WTC11 (cell line): ENCODE measurements at regions not wholly inside any gene's neighbourhood (a gene's known extent, or its start where the extent isn't known, plus 50 kb on each side); places are given as distances from the start of the nearest gene placed in this dataset.
A peak's percentile ranks its signal among the peaks of the same experiment; 100 is the strongest.

Experiments
- ATAC-seq: fragments of 200-7000 bp; cut with Tn5 transposase; 2 replicates; pipeline ENCODE4 v1.10.0; 2021; ENCODE audit warnings: mild to moderate bottlenecking, moderate library complexity
- CTCF ChIA-PET: fragments of 300-600 bp; sonication (Branson Sonifier 250); formaldehyde crosslinking; loops from one replicate; lab custom pipeline; 2021; ENCODE audit warnings: antibody characterized with exemption; lab: Charles Lee
- POLR2A ChIA-PET: fragments of 350-600 bp; sonication (Branson Sonifier 250); formaldehyde crosslinking; loops from one replicate; lab custom pipeline; 2021; ENCODE audit warnings: antibody characterized with exemption; lab: Charles Lee
- DNase-seq: peaks from one replicate; pipeline ENCODE4 v3.0.0; 2021; ENCODE audit warnings: low spot score
- H3K27ac Mint-ChIP-seq: 2 replicates; pipeline ENCODE4 v1.8.0; 2021; ENCODE audit warnings: mixed read lengths
- H3K27me3 Mint-ChIP-seq: 2 replicates; pipeline ENCODE4 v1.8.0; 2021; ENCODE audit warnings: low read depth, mild to moderate bottlenecking, moderate library complexity, mixed read lengths
- H3K36me3 Mint-ChIP-seq: 2 replicates; pipeline ENCODE4 v1.8.0; 2021; ENCODE audit warnings: mixed read lengths
- H3K4me1 Mint-ChIP-seq: 2 replicates; pipeline ENCODE4 v1.8.0; 2022; ENCODE audit warnings: mixed read lengths
- H3K4me3 Mint-ChIP-seq: 2 replicates; pipeline ENCODE4 v1.8.0; 2021; ENCODE audit warnings: mild to moderate bottlenecking, moderate library complexity, mixed read lengths
- H3K9me3 Mint-ChIP-seq: 2 replicates; pipeline ENCODE4 v1.8.0; 2021; ENCODE audit warnings: mixed read lengths
- AR ChIP-seq: fragments of 250-450 bp; sonication (Bioruptor Pico); IDR thresholded peaks from 2 replicates; pipeline ENCODE4 v1.9.0; 2021; ENCODE audit warnings: mild to moderate bottlenecking
- ARID4B ChIP-seq: sonication (generic); formaldehyde crosslinking; IDR thresholded peaks from 2 replicates; pipeline ENCODE4 v1.8.0; 2023; ENCODE audit warnings: missing genetic modification reagents, mild to moderate bottlenecking, borderline replicate concordance
- CREM ChIP-seq: sonication (generic); formaldehyde crosslinking; IDR thresholded peaks from 2 replicates; pipeline ENCODE4 v1.8.1; 2022; ENCODE audit warnings: mild to moderate bottlenecking, missing genetic modification reagents, moderate library complexity
- E2F1 ChIP-seq: sonication (generic); formaldehyde crosslinking; IDR thresholded peaks from 2 replicates; pipeline ENCODE4 v1.8.0; 2022; ENCODE audit warnings: mild to moderate bottlenecking, missing genetic modification reagents
- GRHL2 ChIP-seq: fragments of 250-450 bp; sonication (Bioruptor Pico); IDR thresholded peaks from 2 replicates; pipeline ENCODE4 v1.8.0; 2022; ENCODE audit warnings: mild to moderate bottlenecking, moderate library complexity; ENCODE audit not compliant: insufficient replicate concordance, severe bottlenecking
- HMGA2 ChIP-seq: fragments of 250-450 bp; sonication (Bioruptor Pico); IDR thresholded peaks from 2 replicates; pipeline ENCODE4 v1.4.0; 2021; ENCODE audit warnings: mild to moderate bottlenecking, moderate library complexity
- JAZF1 ChIP-seq: fragments of 250-450 bp; sonication (Bioruptor Pico); IDR thresholded peaks from 2 replicates; pipeline ENCODE4 v1.9.0; 2021; ENCODE audit warnings: moderate library complexity, mild to moderate bottlenecking, inconsistent platforms
- KAT7 ChIP-seq: sonication (generic); formaldehyde crosslinking; IDR thresholded peaks from 2 replicates; pipeline ENCODE4 v1.8.1; 2023; ENCODE audit warnings: missing genetic modification reagents, mild to moderate bottlenecking, borderline replicate concordance
- MAX ChIP-seq: sonication (generic); formaldehyde crosslinking; IDR thresholded peaks from 2 replicates; pipeline ENCODE4 v1.8.0; 2022; ENCODE audit warnings: mild to moderate bottlenecking, missing genetic modification reagents
- MXD4 ChIP-seq: fragments of 250-450 bp; sonication (Bioruptor Pico); IDR thresholded peaks from 2 replicates; pipeline ENCODE4 v1.8.0; 2021; ENCODE audit warnings: mild to moderate bottlenecking, moderate library complexity, borderline replicate concordance
- PRDM15 ChIP-seq: sonication (generic); formaldehyde crosslinking; IDR thresholded peaks from 2 replicates; pipeline ENCODE4 v1.8.0; 2022; ENCODE audit warnings: missing genetic modification reagents
- PREB ChIP-seq: sonication (generic); formaldehyde crosslinking; IDR thresholded peaks from 2 replicates; pipeline ENCODE4 v1.8.1; 2022; ENCODE audit warnings: mild to moderate bottlenecking, missing genetic modification reagents, moderate library complexity, borderline replicate concordance
- RELA ChIP-seq: sonication (generic); formaldehyde crosslinking; IDR thresholded peaks from 2 replicates; pipeline ENCODE4 v1.8.1; 2022; ENCODE audit warnings: missing genetic modification reagents, mild to moderate bottlenecking, borderline replicate concordance
- SOX15 ChIP-seq: fragments of 250-450 bp; sonication (Bioruptor Pico); IDR thresholded peaks from 2 replicates; pipeline ENCODE4 v1.9.0; 2021; ENCODE audit warnings: mild to moderate bottlenecking
- ZNF416 ChIP-seq: fragments of 250-450 bp; sonication (Bioruptor Pico); IDR thresholded peaks from 2 replicates; pipeline ENCODE4 v1.9.0; 2021; ENCODE audit warnings: mild to moderate bottlenecking, inconsistent platforms

GRCh38 chr4:180799798-180800197 is 1443.4 kb upstream of the TENM3 start:
- DNase-seq, result no peak
- H3K4me3 Mint-ChIP-seq, result no peak overlapping the region
- no peaks in the 10 kb centered on the region for H3K27me3 Mint-ChIP-seq
- ChIA-PET POLR2A (no interaction called here), CTCF (no interaction called here)
- H3K27ac Mint-ChIP-seq, result peak overlapping the region; percentile 86
- peaks cover 52% of the 10 kb centered on the region for H3K4me1 Mint-ChIP-seq
- H3K9me3 Mint-ChIP-seq, result no peaks in the 10 kb centered on the region
- H3K36me3 Mint-ChIP-seq, result no peaks in the 10 kb centered on the region
- no peak for ATAC-seq
- TF ChIP-seq AR (CRISPR knock-in tag) (no peak), ZNF416 (CRISPR knock-in tag) (no peak), MXD4 (CRISPR knock-in tag) (no peak), SOX15 (CRISPR knock-in tag) (no peak), ARID4B (no peak), KAT7 (CRISPR knock-in tag) (no peak), JAZF1 (CRISPR knock-in tag) (no peak), CREM (no peak), GRHL2 (CRISPR knock-in tag) (no peak), PREB (no peak), RELA (no peak), HMGA2 (CRISPR knock-in tag) (no peak), E2F1 (CRISPR knock-in tag) (no peak), MAX (no peak), PRDM15 (CRISPR knock-in tag) (no peak)
